Neural cell (in vitro differentiated cells): ENCODE measurements at regions not wholly inside any gene's neighbourhood (a gene's known extent, or its start where the extent isn't known, plus 50 kb on each side); places are given as distances from the start of the nearest gene placed in this dataset.

Experiments
- H2AFZ ChIP-seq: fragments of 200-600, 300-800 bp; sonication (generic), shearing (Covaris generic); 2 replicates; pipeline ENCODE4 v1.6.0; 2014; ENCODE audit warnings: low read depth, mild to moderate bottlenecking, antibody characterized with exemption, low read length, moderate library complexity
- H3F3A ChIP-seq: fragments of 200-600 bp; shearing (Covaris generic); 2 replicates; pipeline ENCODE4 v1.6.1; 2016; ENCODE audit warnings: mild to moderate bottlenecking, moderate library complexity, mixed read lengths, antibody characterized with exemption, low read length; ENCODE audit not compliant: insufficient read depth, poor library complexity, severe bottlenecking
- H3K27ac ChIP-seq: fragments of 200-600, 300-800 bp; sonication (generic), shearing (Covaris generic); 2 replicates; pipeline ENCODE4 v1.5.1; 2014; ENCODE audit warnings: mild to moderate bottlenecking, low read length, moderate library complexity
- H3K27me3 ChIP-seq: fragments of 300-800, 200-600 bp; sonication (generic), shearing (Covaris generic); 2 replicates; pipeline ENCODE4 v1.6.0; 2014; ENCODE audit warnings: mild to moderate bottlenecking, low read depth, low read length, moderate library complexity; ENCODE audit not compliant: insufficient read depth
- H3K36me3 ChIP-seq: fragments of 300-800, 200-600 bp; sonication (generic), shearing (Covaris generic); 2 replicates; pipeline ENCODE4 v1.5.1; 2014; ENCODE audit warnings: mild to moderate bottlenecking, antibody characterized with exemption, low read length, moderate library complexity; ENCODE audit not compliant: insufficient read depth
- H3K4me2 ChIP-seq: fragments of 300-800, 200-600 bp; sonication (generic), shearing (Covaris generic); 2 replicates; pipeline ENCODE4 v1.6.0; 2014; ENCODE audit warnings: mild to moderate bottlenecking, low read length
- H3K4me3 ChIP-seq: fragments of 300-800, 200-600 bp; sonication (generic), shearing (Covaris generic); 2 replicates; pipeline ENCODE4 v1.5.1; 2014; ENCODE audit warnings: mild to moderate bottlenecking, low read length, moderate library complexity
- H3K79me2 ChIP-seq: fragments of 200-600 bp; shearing (Covaris generic); replicated peaks from 2 replicates; pipeline ENCODE4 v1.6.0; 2014; ENCODE audit warnings: mild to moderate bottlenecking, low read length, moderate library complexity; ENCODE audit not compliant: insufficient read depth
- H3K9ac ChIP-seq: fragments of 300-800, 200-600 bp; sonication (generic), shearing (Covaris generic); 2 replicates; pipeline ENCODE4 v1.6.1; 2016; ENCODE audit warnings: mild to moderate bottlenecking, low read length, mixed read lengths
- H3K9me2 ChIP-seq: fragments of 200-600 bp; shearing (Covaris generic); 2 replicates; pipeline ENCODE4 v1.6.1; 2016; ENCODE audit warnings: mild to moderate bottlenecking, low read length, mixed read lengths; ENCODE audit not compliant: insufficient read depth
- H3K9me3 ChIP-seq: fragments of 200-600, 300-800 bp; sonication (generic), shearing (Covaris generic); 2 replicates; pipeline ENCODE4 v1.6.1; 2016; ENCODE audit warnings: mild to moderate bottlenecking, mixed run types, low read length, moderate library complexity, mixed read lengths
- H4K20me1 ChIP-seq: fragments of 200-600 bp; shearing (Covaris generic); 2 replicates; pipeline ENCODE4 v1.6.1; 2016; ENCODE audit warnings: mild to moderate bottlenecking, mixed run types; ENCODE audit not compliant: insufficient read depth
- EP300 ChIP-seq: fragments of 450-650 bp; conservative IDR thresholded peaks from 2 replicates; pipeline ENCODE4 v1.6.1; 2014; ENCODE audit warnings: antibody characterized with exemption, mild to moderate bottlenecking, moderate library complexity; ENCODE audit not compliant: poor library complexity, severe bottlenecking
- EZH2 ChIP-seq: fragments of 200-600, 300-800 bp; shearing (Covaris generic), sonication (generic); IDR thresholded peaks from 2 replicates; pipeline ENCODE4 v1.6.1; 2014; ENCODE audit warnings: antibody characterized with exemption, low read length, borderline replicate concordance, mild to moderate bottlenecking; ENCODE audit not compliant: insufficient read depth, poor library complexity, severe bottlenecking
- MXI1 ChIP-seq: fragments of 450-650 bp; conservative IDR thresholded peaks from 2 replicates; pipeline ENCODE4 v1.6.1; 2014; ENCODE audit warnings: antibody characterized with exemption, mild to moderate bottlenecking; ENCODE audit not compliant: poor library complexity, severe bottlenecking
- POLR2AphosphoS5 ChIP-seq: IDR thresholded peaks from 2 replicates; pipeline ENCODE4 v1.6.1; 2012
- RAD21 ChIP-seq: fragments of 450-650 bp; conservative IDR thresholded peaks from 2 replicates; pipeline ENCODE4 v1.6.1; 2014; ENCODE audit warnings: antibody characterized with exemption, mild to moderate bottlenecking, moderate library complexity
- SMC3 ChIP-seq: fragments of 450-650 bp; conservative IDR thresholded peaks from 2 replicates; pipeline ENCODE4 v1.6.1; 2014; ENCODE audit warnings: antibody characterized with exemption, mild to moderate bottlenecking, moderate library complexity; ENCODE audit not compliant: poor library complexity
- TAF1 ChIP-seq: IDR thresholded peaks from 2 replicates; pipeline ENCODE4 v1.6.1; 2012; ENCODE audit warnings: low read depth
- TF ChIP-seq, protein P1 (sequence below): fragments of 450-650 bp; IDR thresholded peaks from 2 replicates; pipeline ENCODE4 v1.5.1; 2014; ENCODE audit warnings: antibody characterized with exemption, mild to moderate bottlenecking, moderate library complexity; ENCODE audit not compliant: poor library complexity, severe bottlenecking
- TF ChIP-seq, protein P2 (sequence below): IDR thresholded peaks from 2 replicates; pipeline ENCODE4 v1.6.1; 2012; ENCODE audit warnings: borderline replicate concordance

DNA sequence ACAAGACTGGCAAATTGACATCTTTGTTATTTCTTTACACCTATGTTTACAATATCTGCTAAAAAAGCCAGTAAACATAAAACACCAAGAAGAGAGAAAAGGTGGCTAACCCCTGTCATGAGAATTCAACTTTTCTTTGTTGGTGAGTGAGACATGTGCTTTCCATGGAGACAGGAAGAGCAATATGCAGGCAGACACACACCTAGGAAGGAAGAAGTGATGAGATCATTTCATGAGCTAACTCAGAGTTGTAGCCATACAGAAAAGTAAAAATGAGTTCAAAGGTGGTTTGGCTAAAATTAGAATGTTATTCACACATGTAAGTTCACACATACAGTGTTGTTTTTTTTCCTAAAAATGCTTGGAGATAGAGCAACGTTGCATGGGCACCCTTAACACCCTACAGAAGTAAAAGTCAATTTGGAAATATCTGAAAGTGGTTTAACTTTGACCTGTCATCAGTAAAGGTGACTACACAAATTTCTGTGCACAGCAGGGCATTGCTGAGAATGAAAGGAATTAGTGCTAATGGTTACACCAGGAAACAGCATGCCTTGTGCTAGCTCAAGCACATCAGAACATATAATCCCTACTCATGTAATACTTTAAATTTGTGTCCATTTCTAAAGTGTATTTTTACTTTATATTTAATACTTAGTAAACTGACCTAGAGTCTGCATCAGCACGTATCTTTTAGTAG lies 557.6 kb downstream of the CBLN2 start:
- Histone ChIP-seq H3K36me3 (no peaks in the 10 kb centered on the region), H2AFZ (no peak overlapping the region), H3K79me2 (no peaks in the 10 kb centered on the region), H3K9ac (no peak overlapping the region), H3F3A (no peaks in the 10 kb centered on the region), H3K4me3 (no peak overlapping the region), H3K9me3 (no peaks in the 10 kb centered on the region), H3K4me2 (no peak overlapping the region), H3K27ac (no peak overlapping the region), H3K9me2 (no peaks in the 10 kb centered on the region), H3K27me3 (no peaks in the 10 kb centered on the region), H4K20me1 (no peaks in the 10 kb centered on the region)
- TF ChIP-seq TAF1 (no peak), POLR2AphosphoS5 (no peak), RAD21 (no peak), EP300 (no peak), SMC3 (no peak)
- TF ChIP-seq, protein P1, sequence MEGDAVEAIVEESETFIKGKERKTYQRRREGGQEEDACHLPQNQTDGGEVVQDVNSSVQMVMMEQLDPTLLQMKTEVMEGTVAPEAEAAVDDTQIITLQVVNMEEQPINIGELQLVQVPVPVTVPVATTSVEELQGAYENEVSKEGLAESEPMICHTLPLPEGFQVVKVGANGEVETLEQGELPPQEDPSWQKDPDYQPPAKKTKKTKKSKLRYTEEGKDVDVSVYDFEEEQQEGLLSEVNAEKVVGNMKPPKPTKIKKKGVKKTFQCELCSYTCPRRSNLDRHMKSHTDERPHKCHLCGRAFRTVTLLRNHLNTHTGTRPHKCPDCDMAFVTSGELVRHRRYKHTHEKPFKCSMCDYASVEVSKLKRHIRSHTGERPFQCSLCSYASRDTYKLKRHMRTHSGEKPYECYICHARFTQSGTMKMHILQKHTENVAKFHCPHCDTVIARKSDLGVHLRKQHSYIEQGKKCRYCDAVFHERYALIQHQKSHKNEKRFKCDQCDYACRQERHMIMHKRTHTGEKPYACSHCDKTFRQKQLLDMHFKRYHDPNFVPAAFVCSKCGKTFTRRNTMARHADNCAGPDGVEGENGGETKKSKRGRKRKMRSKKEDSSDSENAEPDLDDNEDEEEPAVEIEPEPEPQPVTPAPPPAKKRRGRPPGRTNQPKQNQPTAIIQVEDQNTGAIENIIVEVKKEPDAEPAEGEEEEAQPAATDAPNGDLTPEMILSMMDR = no peak
- TF ChIP-seq, protein P2, sequence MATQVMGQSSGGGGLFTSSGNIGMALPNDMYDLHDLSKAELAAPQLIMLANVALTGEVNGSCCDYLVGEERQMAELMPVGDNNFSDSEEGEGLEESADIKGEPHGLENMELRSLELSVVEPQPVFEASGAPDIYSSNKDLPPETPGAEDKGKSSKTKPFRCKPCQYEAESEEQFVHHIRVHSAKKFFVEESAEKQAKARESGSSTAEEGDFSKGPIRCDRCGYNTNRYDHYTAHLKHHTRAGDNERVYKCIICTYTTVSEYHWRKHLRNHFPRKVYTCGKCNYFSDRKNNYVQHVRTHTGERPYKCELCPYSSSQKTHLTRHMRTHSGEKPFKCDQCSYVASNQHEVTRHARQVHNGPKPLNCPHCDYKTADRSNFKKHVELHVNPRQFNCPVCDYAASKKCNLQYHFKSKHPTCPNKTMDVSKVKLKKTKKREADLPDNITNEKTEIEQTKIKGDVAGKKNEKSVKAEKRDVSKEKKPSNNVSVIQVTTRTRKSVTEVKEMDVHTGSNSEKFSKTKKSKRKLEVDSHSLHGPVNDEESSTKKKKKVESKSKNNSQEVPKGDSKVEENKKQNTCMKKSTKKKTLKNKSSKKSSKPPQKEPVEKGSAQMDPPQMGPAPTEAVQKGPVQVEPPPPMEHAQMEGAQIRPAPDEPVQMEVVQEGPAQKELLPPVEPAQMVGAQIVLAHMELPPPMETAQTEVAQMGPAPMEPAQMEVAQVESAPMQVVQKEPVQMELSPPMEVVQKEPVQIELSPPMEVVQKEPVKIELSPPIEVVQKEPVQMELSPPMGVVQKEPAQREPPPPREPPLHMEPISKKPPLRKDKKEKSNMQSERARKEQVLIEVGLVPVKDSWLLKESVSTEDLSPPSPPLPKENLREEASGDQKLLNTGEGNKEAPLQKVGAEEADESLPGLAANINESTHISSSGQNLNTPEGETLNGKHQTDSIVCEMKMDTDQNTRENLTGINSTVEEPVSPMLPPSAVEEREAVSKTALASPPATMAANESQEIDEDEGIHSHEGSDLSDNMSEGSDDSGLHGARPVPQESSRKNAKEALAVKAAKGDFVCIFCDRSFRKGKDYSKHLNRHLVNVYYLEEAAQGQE = no peak

DNA sequence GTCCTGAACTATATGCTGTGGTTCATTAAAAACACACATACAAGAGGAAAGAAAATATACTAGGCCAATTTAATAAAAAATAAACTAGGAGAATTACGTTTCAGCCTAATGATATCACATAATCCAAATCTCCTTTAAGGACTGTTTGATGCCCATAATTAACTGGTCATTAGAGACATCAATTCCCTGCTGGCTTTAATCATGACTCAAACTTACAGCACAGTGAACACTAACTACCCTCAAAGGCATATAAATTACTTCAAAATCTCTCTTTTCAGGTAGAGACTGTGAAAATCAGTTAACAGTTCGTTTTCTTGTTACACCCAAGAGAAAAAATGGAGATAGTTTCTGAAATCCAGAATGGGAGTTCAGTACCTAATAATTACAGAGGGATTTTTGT lies 567.4 kb downstream of the CBLN2 start:
- no peak overlapping the region for H2AFZ ChIP-seq
- TF ChIP-seq, protein P1 = no peak
- no peak for TF ChIP-seq EZH2
- no peak for TF ChIP-seq MXI1
- TF ChIP-seq POLR2AphosphoS5 = no peak
- no peak for TF ChIP-seq EP300
- TF ChIP-seq SMC3 = no peak
- TF ChIP-seq RAD21 = no peak
- TF ChIP-seq TAF1 = no peak
- TF ChIP-seq, protein P2 = no peak
- H3K79me2 ChIP-seq = no peaks in the 10 kb centered on the region
- H3K27me3 ChIP-seq = no peaks in the 10 kb centered on the region
- H3K9me3 ChIP-seq = no peaks in the 10 kb centered on the region
- no peaks in the 10 kb centered on the region for H4K20me1 ChIP-seq
- H3K9ac ChIP-seq = no peak overlapping the region
- no peaks in the 10 kb centered on the region for H3K9me2 ChIP-seq
- H3K36me3 ChIP-seq = no peaks in the 10 kb centered on the region
- H3K27ac ChIP-seq = no peak overlapping the region
- H3F3A ChIP-seq = no peaks in the 10 kb centered on the region
- H3K4me2 ChIP-seq = no peak overlapping the region
- no peak overlapping the region for H3K4me3 ChIP-seq
